ENCODE measurements at regions not wholly inside any gene's neighbourhood (a gene's known extent, or its start where the extent isn't known, plus 50 kb on each side); places are given as distances from the start of the nearest gene placed in this dataset.

DNA sequence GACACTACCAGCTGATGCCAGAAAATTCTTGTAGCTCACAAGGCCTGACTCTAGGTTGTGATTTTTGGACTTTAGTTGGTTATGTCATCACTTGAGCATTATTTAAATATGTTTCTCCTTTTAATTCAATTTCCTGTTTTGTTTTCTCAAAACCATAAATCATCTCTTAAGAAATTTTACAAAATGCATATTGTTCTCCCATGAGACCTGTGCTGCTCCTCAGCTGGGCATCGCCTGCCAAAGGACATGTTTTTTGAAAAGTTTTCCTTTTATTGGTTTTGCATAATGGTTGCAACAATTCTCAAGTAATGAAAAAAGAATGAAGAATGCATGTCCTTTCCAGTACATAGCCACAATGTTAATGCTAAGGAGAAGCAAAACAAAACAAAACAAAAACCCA, 204.7 kb upstream of the LYPLAL1 start:
- no peak for TF ChIP-seq EZH2 (optimal IDR thresholded peaks at IDR 0.05; ENCODE audit: low read depth, low read length)
- TF ChIP-seq EZH2phosphoT487 (IDR thresholded peaks at IDR 0.05; ENCODE audit: low read length): no peak
- TF ChIP-seq, protein P1, sequence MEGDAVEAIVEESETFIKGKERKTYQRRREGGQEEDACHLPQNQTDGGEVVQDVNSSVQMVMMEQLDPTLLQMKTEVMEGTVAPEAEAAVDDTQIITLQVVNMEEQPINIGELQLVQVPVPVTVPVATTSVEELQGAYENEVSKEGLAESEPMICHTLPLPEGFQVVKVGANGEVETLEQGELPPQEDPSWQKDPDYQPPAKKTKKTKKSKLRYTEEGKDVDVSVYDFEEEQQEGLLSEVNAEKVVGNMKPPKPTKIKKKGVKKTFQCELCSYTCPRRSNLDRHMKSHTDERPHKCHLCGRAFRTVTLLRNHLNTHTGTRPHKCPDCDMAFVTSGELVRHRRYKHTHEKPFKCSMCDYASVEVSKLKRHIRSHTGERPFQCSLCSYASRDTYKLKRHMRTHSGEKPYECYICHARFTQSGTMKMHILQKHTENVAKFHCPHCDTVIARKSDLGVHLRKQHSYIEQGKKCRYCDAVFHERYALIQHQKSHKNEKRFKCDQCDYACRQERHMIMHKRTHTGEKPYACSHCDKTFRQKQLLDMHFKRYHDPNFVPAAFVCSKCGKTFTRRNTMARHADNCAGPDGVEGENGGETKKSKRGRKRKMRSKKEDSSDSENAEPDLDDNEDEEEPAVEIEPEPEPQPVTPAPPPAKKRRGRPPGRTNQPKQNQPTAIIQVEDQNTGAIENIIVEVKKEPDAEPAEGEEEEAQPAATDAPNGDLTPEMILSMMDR (IDR thresholded peaks at IDR 0.05; ENCODE audit: low read length): no peak

Data from MM.1S (cell line).